ENCODE measurements at regions not wholly inside any gene's neighbourhood (a gene's known extent, or its start where the extent isn't known, plus 50 kb on each side); places are given as distances from the start of the nearest gene placed in this dataset.

- Histone ChIP-seq H4K20me1 (ENCODE audit: control insufficient read depth, insufficient read depth) (no peaks in the 10 kb centered on the region), H3K4me3 (no peak overlapping the region), H3K36me3 (ENCODE audit: control insufficient read depth in 2 of 2, insufficient read depth in 2 of 2, low read length in 1 of 2) (no peaks in the 10 kb centered on the region), H3K4me1 (ENCODE audit: control insufficient read depth, insufficient read depth, low read length) (no peaks in the 10 kb centered on the region), H2AFZ (ENCODE audit: control insufficient read depth, low read depth, low read length) (no peak overlapping the region), H3K27me3 (replicated peaks in 1 of 2; ENCODE audit: control insufficient read depth in 2 of 2, insufficient read depth in 2 of 2, low read length in 1 of 2) (no peaks in the 10 kb centered on the region; a peak in 1 of 4 replicates), H3K9ac (ENCODE audit: control insufficient read depth, insufficient read depth, low read length) (no peak overlapping the region), H3K4me2 (ENCODE audit: control insufficient read depth, insufficient read depth) (no peak overlapping the region), H3K27ac (ENCODE audit: control insufficient read depth, insufficient read depth) (no peak overlapping the region), H3K79me2 (ENCODE audit: control insufficient read depth, insufficient read depth, low read length) (no peaks in the 10 kb centered on the region), H3K9me3 (replicated peaks; ENCODE audit: control insufficient read depth, insufficient read depth, low read length) (no peaks in the 10 kb centered on the region)
- in situ Hi-C loops (cut with MboI) (no loop called here), intact Hi-C loops (cut with micrococcal nuclease; ENCODE audit: unreplicated experiment) (no loop called here)
- WGBS (ENCODE audit: insufficient coverage, insufficient replicate concordance, low lambda C conversion rate, missing lambda C conversion rate) = 0% methylated on average over 2 of the region's 2 CpGs
- no peak for FAIRE-seq
- RAD21 ChIA-PET (ENCODE audit: unreplicated experiment) = no interaction called here
- no peak for ATAC-seq
- CTCF ChIA-PET = interaction anchor here (1.1 kb wide), 1 partner anchor 26 kb away, joined by 3 read pairs; no protein-coding TSS in a partner anchor
- SMC1A ChIA-PET (ENCODE audit: uncharacterized antibody, unreplicated experiment) = interaction anchor here (0.9 to 1.2 kb wide), 2 partner anchors 16 to 44 kb away, joined by 3 read pairs; no protein-coding TSS in a partner anchor
- DNase-seq (ENCODE audit: low read depth, low spot score) = no peak
- POLR2A ChIA-PET = no interaction called here
- TF ChIP-seq SRF (IDR thresholded peaks at IDR 0.05; ENCODE audit: low read depth in 2 of 2, low read length in 2 of 2) (no peak), ZNF207 (IDR thresholded peaks at IDR 0.05; ENCODE audit: borderline replicate concordance) (no peak), SMARCA5 (IDR thresholded peaks at IDR 0.05) (no peak)
- BruUV-seq (replicated peaks) = no TSS peak
Measured at GRCh38 chr5:110289512-110289810, 437.0 kb downstream of the TMEM232 start.

DNA sequence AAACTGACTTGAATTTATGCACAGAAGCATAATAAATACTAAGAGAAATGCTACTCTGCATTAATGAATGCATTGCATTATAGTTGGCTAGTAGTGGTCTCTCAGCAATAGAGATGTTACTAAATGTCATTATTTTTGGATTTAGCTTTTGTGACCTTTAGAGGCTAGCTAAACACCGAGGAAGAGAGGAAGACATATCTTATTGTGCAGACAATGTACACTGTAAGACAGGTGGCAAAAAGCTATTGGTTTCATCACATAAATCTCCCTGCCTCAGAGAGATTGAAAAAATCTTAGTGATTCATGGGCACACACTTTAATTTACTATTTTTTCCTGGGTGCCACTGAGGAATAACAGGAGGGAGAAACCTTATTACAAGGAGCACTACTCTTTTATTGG, 435.9 kb downstream of the TMEM232 start:
- ATAC-seq = no peak
- DNase-seq (ENCODE audit: low read depth, low spot score) = no peak
- ChIA-PET POLR2A (no interaction called here), CTCF (no interaction called here), SMC1A (ENCODE audit: uncharacterized antibody, unreplicated experiment) (interaction anchor here (1.2 kb wide), 1 partner anchor 15 kb away, joined by 3 read pairs; no protein-coding TSS in a partner anchor), RAD21 (ENCODE audit: unreplicated experiment) (no interaction called here)
- FAIRE-seq = no peak
- no peaks in the 10 kb centered on the region for H4K20me1 ChIP-seq (ENCODE audit: control insufficient read depth, insufficient read depth)
- no peak overlapping the region for H2AFZ ChIP-seq (ENCODE audit: control insufficient read depth, low read depth, low read length)
- H3K36me3 ChIP-seq (ENCODE audit: control insufficient read depth in 2 of 2, insufficient read depth in 2 of 2, low read length in 1 of 2) = no peaks in the 10 kb centered on the region
- H3K9ac ChIP-seq (ENCODE audit: control insufficient read depth, insufficient read depth, low read length) = no peak overlapping the region
- BruUV-seq (replicated peaks) = no TSS peak
- no peak overlapping the region for H3K4me2 ChIP-seq (ENCODE audit: control insufficient read depth, insufficient read depth)
- H3K27ac ChIP-seq (ENCODE audit: control insufficient read depth, insufficient read depth) = no peak overlapping the region
- intact Hi-C loops (cut with micrococcal nuclease; ENCODE audit: unreplicated experiment) (no loop called here), in situ Hi-C loops (cut with MboI) (no loop called here)
- H3K27me3 ChIP-seq (replicated peaks in 1 of 2; ENCODE audit: control insufficient read depth in 2 of 2, insufficient read depth in 2 of 2, low read length in 1 of 2) = no peaks in the 10 kb centered on the region; a peak in 1 of 4 replicates
- no peaks in the 10 kb centered on the region for H3K9me3 ChIP-seq (replicated peaks; ENCODE audit: control insufficient read depth, insufficient read depth, low read length)
- H3K4me1 ChIP-seq (ENCODE audit: control insufficient read depth, insufficient read depth, low read length) = no peaks in the 10 kb centered on the region
- H3K79me2 ChIP-seq (ENCODE audit: control insufficient read depth, insufficient read depth, low read length) = no peaks in the 10 kb centered on the region
- WGBS (ENCODE audit: insufficient coverage, insufficient replicate concordance, low lambda C conversion rate, missing lambda C conversion rate) = 0% methylated on average over 1 of the region's 1 CpG
- no peak overlapping the region for H3K4me3 ChIP-seq
- TF ChIP-seq CTCF (IDR thresholded peaks at IDR 0.05 in 2 of 3, conservative IDR thresholded peaks at IDR 0.05 in 1 of 3; ENCODE audit: control insufficient read depth in 2 of 3, extremely low read depth in 1 of 3, insufficient read depth in 1 of 3, low read depth in 3 of 3, low read length in 3 of 3) = no peak
- TF ChIP-seq RAD21 (IDR thresholded peaks at IDR 0.05; ENCODE audit: insufficient read depth, low read depth, low read length) = no peak
- no peak for TF ChIP-seq ZNF622 (IDR thresholded peaks at IDR 0.05)
- TF ChIP-seq JUNB (IDR thresholded peaks at IDR 0.05) = no peak
- TF ChIP-seq YBX1 (IDR thresholded peaks at IDR 0.05) = no peak
- no peak for TF ChIP-seq TCF12 (IDR thresholded peaks at IDR 0.05; ENCODE audit: low read depth, low read length)
- TF ChIP-seq CHD1 (IDR thresholded peaks at IDR 0.05; ENCODE audit: low read depth, low read length) = no peak
- TF ChIP-seq, protein P1, sequence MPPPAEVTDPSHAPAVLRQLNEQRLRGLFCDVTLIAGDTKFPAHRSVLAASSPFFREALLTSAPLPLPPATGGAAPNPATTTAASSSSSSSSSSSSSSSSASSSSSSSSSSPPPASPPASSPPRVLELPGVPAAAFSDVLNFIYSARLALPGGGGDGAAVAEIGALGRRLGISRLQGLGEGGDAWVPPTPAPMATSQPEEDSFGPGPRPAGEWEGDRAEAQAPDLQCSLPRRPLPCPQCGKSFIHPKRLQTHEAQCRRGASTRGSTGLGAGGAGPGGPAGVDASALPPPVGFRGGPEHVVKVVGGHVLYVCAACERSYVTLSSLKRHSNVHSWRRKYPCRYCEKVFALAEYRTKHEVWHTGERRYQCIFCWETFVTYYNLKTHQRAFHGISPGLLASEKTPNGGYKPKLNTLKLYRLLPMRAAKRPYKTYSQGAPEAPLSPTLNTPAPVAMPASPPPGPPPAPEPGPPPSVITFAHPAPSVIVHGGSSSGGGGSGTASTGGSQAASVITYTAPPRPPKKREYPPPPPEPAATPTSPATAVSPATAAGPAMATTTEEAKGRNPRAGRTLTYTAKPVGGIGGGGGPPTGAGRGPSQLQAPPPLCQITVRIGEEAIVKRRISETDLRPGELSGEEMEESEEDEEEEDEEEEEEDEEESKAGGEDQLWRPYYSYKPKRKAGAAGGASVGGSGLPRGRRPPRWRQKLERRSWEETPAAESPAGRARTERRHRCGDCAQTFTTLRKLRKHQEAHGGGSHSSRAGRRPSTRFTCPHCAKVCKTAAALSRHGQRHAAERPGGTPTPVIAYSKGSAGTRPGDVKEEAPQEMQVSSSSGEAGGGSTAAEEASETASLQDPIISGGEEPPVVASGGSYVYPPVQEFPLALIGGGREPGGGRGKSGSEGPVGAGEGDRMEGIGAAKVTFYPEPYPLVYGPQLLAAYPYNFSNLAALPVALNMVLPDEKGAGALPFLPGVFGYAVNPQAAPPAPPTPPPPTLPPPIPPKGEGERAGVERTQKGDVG (CRISPR knock-in tag; IDR thresholded peaks at IDR 0.05) = no peak
- no peak for TF ChIP-seq FOXM1 (IDR thresholded peaks at IDR 0.05; ENCODE audit: low read depth, low read length)
- TF ChIP-seq MYC (IDR thresholded peaks at IDR 0.05; ENCODE audit: insufficient read depth, insufficient read length, insufficient replicate concordance, low read length, severe bottlenecking) = no peak

Measured in GM12878 (cell line).